Mesendoderm (in vitro differentiated cells): ENCODE measurements at regions not wholly inside any gene's neighbourhood (a gene's known extent, or its start where the extent isn't known, plus 50 kb on each side); places are given as distances from the start of the nearest gene placed in this dataset.

Source experiments
- DNase-seq: peaks from one replicate; pipeline ENCODE4 v3.0.0; 2013
- H2AK5ac ChIP-seq: 2 replicates; pipeline ENCODE4 v1.6.1; 2013; ENCODE audit warnings: low read length, inconsistent platforms
- H2BK120ac ChIP-seq: 2 replicates; pipeline ENCODE4 v1.6.1; 2013; ENCODE audit warnings: low read depth, mild to moderate bottlenecking, low read length, moderate library complexity, mixed read lengths
- H2BK15ac ChIP-seq: replicated peaks from 2 replicates; pipeline ENCODE4 v1.6.1; 2013; ENCODE audit warnings: low read depth, mild to moderate bottlenecking, moderate library complexity
- H2BK5ac ChIP-seq: 2 replicates; pipeline ENCODE4 v1.6.1; 2013; ENCODE audit warnings: low read length, inconsistent platforms
- H3K18ac ChIP-seq: 2 replicates; pipeline ENCODE4 v1.6.1; 2013; ENCODE audit warnings: mild to moderate bottlenecking, low read length, mixed read lengths
- H3K23ac ChIP-seq: one replicate; pipeline ENCODE4 v1.6.1; 2013; ENCODE audit warnings: low read length
- H3K27ac ChIP-seq: 2 replicates; pipeline ENCODE4 v1.5.1; 2013; ENCODE audit warnings: low read depth, mild to moderate bottlenecking, inconsistent platforms, low read length, moderate library complexity
- H3K27me3 ChIP-seq: 2 replicates; pipeline ENCODE4 v1.6.1; 2013; ENCODE audit warnings: low read length, control low read depth, mild to moderate bottlenecking, inconsistent platforms; ENCODE audit not compliant: insufficient read depth, poor library complexity
- H3K36me3 ChIP-seq: 2 replicates; pipeline ENCODE4 v1.6.1; 2013; ENCODE audit warnings: low read length, inconsistent platforms; ENCODE audit not compliant: control insufficient read depth, insufficient read depth
- H3K4ac ChIP-seq: one replicate; pipeline ENCODE4 v1.6.1; 2013; ENCODE audit warnings: low read depth, mild to moderate bottlenecking, low read length, moderate library complexity
- H3K4me1 ChIP-seq: 2 replicates; pipeline ENCODE4 v1.6.1; 2013; ENCODE audit warnings: low read depth, low read length, inconsistent platforms; ENCODE audit not compliant: control insufficient read depth
- H3K4me2 ChIP-seq: 2 replicates; pipeline ENCODE4 v1.6.1; 2013; ENCODE audit warnings: low read length
- H3K4me3 ChIP-seq: 2 replicates; pipeline ENCODE4 v1.5.1; 2013; ENCODE audit warnings: mild to moderate bottlenecking, low read length
- H3K56ac ChIP-seq: one replicate; pipeline ENCODE4 v1.6.1; 2013; ENCODE audit warnings: low read length
- H3K79me1 ChIP-seq: 2 replicates; pipeline ENCODE4 v1.6.1; 2013; ENCODE audit warnings: low read length, inconsistent platforms
- H3K79me2 ChIP-seq: 2 replicates; pipeline ENCODE4 v1.6.1; 2013; ENCODE audit warnings: mild to moderate bottlenecking, low read length; ENCODE audit not compliant: control insufficient read depth, insufficient read depth
- H3K9ac ChIP-seq: 2 replicates; pipeline ENCODE4 v1.6.1; 2013; ENCODE audit warnings: low read length, inconsistent platforms
- H4K5ac ChIP-seq: one replicate; pipeline ENCODE4 v1.6.1; 2013; ENCODE audit warnings: low read length
- H4K8ac ChIP-seq: one replicate; pipeline ENCODE4 v1.6.1; 2013; ENCODE audit warnings: low read depth, mild to moderate bottlenecking, control low read depth, low read length, moderate library complexity
- WGBS: extraction: QIAGEN DNeasy Blood & Tissue Kit; methylation state at CpG from one replicate; pipeline ENCODE4 v1.1.7; 2013; ENCODE audit warnings: low lambda C conversion rate, missing lambda C conversion rate; ENCODE audit not compliant: insufficient coverage; ENCODE audit errors: extremely low coverage; 5-methylcytosine and 5-hydroxymethylcytosine counted together

DNA sequence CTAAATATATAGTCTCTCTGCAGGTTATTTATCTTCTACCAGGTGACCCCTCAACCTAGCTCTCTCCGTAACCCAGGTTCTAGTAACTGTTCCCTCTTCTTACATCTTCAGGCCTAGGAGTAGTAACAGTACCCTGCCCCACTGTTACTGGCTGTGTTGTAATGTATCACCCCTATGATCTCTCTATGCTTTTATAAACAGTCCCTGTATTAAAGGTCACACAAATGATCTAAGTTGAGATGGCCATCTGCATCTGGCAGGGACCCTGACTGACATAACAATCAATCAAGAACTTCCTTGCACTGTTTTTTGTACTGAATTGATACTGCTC is 219.7 kb upstream of the STK17B start:
- Histone ChIP-seq H3K36me3 (no peaks in the 10 kb centered on the region), H3K9ac (no peak overlapping the region), H2BK120ac (no peak overlapping the region), H3K79me1 (no peaks in the 10 kb centered on the region), H3K18ac (no peak overlapping the region), H4K8ac (no peak overlapping the region), H3K79me2 (no peaks in the 10 kb centered on the region), H3K27me3 (no peaks in the 10 kb centered on the region), H3K56ac (no peak overlapping the region), H2BK15ac (no peak overlapping the region), H3K4me1 (no peaks in the 10 kb centered on the region), H3K23ac (no peak overlapping the region), H3K4me3 (no peak overlapping the region), H3K27ac (no peak overlapping the region), H4K5ac (no peak overlapping the region), H3K4me2 (no peak overlapping the region), H2AK5ac (no peak overlapping the region), H3K4ac (no peak overlapping the region), H2BK5ac (no peak overlapping the region)
- no peak for DNase-seq
- no CpG with 5 or more reads among the region's 1 CpG for WGBS

DNA sequence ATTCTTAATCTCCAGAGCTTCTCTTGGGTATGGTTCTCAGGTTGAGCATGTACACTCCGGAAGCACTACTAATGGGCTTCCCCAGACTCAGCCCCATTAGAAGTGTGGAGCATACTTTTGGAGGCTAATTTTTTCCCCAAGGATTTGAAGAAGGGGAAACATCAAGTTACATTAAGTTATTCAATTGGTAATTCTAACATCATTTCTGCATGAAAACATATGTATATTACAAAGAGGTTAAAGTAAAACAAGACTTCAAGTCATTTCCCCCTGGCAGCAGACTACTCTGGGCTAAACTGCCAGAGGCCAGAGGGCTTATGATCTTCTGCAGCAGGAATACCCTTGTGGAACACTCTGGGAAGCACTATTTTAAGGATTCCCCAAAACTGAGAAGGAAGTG is 227.7 kb upstream of the STK17B start:
- Histone ChIP-seq H3K4ac (no peak overlapping the region), H2BK5ac (no peak overlapping the region), H4K8ac (no peak overlapping the region), H3K4me3 (no peak overlapping the region), H3K23ac (no peak overlapping the region), H3K27ac (no peak overlapping the region), H3K4me1 (no peaks in the 10 kb centered on the region), H3K9ac (no peak overlapping the region), H3K79me1 (no peaks in the 10 kb centered on the region), H2AK5ac (no peak overlapping the region), H3K56ac (no peak overlapping the region), H3K27me3 (no peaks in the 10 kb centered on the region), H3K36me3 (no peaks in the 10 kb centered on the region), H3K79me2 (no peaks in the 10 kb centered on the region), H3K18ac (peak overlapping the region; percentile 84), H3K4me2 (no peak overlapping the region), H4K5ac (no peak overlapping the region), H2BK15ac (no peak overlapping the region), H2BK120ac (peak overlapping the region; percentile 88)
- no peak for DNase-seq
- WGBS = no CpG with 5 or more reads among the region's 1 CpG

DNA sequence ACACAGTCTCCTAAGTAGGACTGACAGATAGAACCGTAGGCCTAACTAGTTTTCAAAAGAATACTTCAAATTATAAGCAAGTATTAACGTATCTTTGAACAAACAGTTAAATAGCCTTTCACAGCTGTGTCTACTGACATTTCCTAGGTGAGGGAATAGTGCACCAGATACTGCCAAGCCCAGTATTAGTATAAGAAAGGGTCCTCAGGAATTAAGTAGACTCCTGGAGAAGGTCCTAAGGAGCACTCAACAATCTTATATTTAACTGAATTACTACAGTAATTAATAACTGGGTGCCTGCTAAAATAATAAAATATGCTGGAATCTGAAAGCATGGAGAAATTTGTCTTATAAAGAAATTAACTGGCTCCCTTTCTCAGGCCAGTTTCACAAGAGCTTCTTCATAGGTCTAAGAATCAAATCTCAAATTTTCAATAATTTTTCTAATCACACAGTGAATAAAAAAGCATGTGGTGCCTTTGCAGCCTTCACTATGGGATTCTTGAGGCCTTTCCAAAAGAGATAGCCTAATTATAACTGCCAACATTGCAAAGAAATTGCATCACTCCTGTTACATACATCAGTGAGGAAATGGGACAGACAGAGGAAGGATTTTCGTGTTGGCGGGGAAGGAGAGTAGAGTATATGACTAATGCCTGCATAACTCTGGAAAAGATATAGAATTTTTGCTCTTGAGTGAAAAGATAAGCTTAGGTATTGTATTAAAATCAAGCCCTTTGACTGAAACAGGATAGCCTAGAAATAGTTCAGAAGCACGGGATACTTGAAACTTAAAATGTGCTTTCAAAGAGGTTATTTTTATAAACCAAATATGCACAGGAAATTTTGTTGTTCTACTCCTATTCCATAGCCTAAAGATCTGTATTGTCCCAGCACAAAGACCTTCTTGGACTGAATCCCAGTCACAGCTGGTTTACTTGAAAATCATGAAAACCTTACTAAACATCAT is 228.6 kb upstream of the STK17B start:
- H3K18ac ChIP-seq = peak overlapping the region; percentile 84
- no peak overlapping the region for H3K4ac ChIP-seq
- H3K56ac ChIP-seq = no peak overlapping the region
- H4K5ac ChIP-seq = no peak overlapping the region
- no peaks in the 10 kb centered on the region for H3K27me3 ChIP-seq
- no peak overlapping the region for H4K8ac ChIP-seq
- peak; percentile 87 for DNase-seq
- H3K23ac ChIP-seq = no peak overlapping the region
- WGBS = no CpG with 5 or more reads among the region's 5 CpGs
- no peaks in the 10 kb centered on the region for H3K79me1 ChIP-seq
- no peak overlapping the region for H3K4me3 ChIP-seq
- no peak overlapping the region for H3K27ac ChIP-seq
- no peaks in the 10 kb centered on the region for H3K36me3 ChIP-seq
- peak overlapping the region; percentile 49 for H2BK5ac ChIP-seq
- no peak overlapping the region for H2AK5ac ChIP-seq
- H3K79me2 ChIP-seq = no peaks in the 10 kb centered on the region
- H2BK15ac ChIP-seq = no peak overlapping the region
- no peaks in the 10 kb centered on the region for H3K4me1 ChIP-seq
- H3K4me2 ChIP-seq = no peak overlapping the region
- peak overlapping the region; percentile 88 for H2BK120ac ChIP-seq
- H3K9ac ChIP-seq = no peak overlapping the region

DNA sequence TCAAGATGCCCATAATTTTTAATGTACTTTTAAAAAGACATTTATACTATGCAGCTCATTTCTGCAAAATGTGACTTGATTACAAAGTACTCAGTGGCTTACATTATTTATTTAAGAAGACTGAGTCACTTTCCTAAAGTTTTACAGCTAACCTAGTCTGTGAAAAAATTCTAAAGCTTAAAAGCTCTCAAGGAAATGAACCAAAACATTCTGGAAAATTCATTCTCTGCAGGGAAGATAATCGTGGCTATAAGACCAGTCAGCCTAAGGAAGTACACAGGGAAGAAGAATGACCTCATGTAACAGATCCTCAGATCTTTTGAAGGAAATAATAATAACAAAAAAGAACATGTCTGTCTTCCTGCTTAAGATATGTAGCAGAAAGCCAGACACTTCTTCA is 232.1 kb upstream of the STK17B start:
- H2BK5ac ChIP-seq = no peak overlapping the region
- H3K4me1 ChIP-seq = peaks cover 4% of the 10 kb centered on the region
- no peaks in the 10 kb centered on the region for H3K27me3 ChIP-seq
- no peak overlapping the region for H3K23ac ChIP-seq
- no peak overlapping the region for H4K8ac ChIP-seq
- DNase-seq = no peak
- H3K27ac ChIP-seq = no peak overlapping the region
- H2BK15ac ChIP-seq = peak overlapping the region; percentile 85
- no peaks in the 10 kb centered on the region for H3K79me2 ChIP-seq
- WGBS = no CpG with 5 or more reads among the region's 1 CpG
- H3K4me2 ChIP-seq = no peak overlapping the region
- H3K4ac ChIP-seq = no peak overlapping the region
- no peak overlapping the region for H3K4me3 ChIP-seq
- H3K9ac ChIP-seq = no peak overlapping the region
- H3K36me3 ChIP-seq = no peaks in the 10 kb centered on the region
- H4K5ac ChIP-seq = no peak overlapping the region
- H3K56ac ChIP-seq = no peak overlapping the region
- no peak overlapping the region for H2BK120ac ChIP-seq
- H3K79me1 ChIP-seq = no peaks in the 10 kb centered on the region
- no peak overlapping the region for H2AK5ac ChIP-seq
- H3K18ac ChIP-seq = no peak overlapping the region

DNA sequence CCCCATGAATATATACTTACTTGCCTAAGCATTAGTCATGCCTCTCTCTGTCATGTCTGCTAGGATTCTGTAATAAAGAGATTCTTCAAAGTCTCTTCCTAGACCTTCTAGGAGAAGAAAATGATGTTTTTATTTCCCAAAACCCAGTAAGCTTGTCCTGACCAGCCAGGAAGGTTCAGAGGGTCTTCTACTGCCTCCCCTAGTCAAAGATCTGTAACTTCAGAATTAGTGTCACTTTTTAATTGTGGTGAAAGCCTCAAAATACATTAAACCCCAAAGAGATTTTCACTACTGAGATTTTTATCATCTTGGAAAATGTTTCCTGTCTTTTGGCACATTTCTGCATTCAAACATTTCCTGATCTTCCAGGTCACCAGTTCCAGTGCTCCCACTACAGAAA is 232.9 kb upstream of the STK17B start:
- Histone ChIP-seq H3K56ac (no peak overlapping the region), H3K4ac (no peak overlapping the region), H3K23ac (no peak overlapping the region), H3K27ac (no peak overlapping the region), H3K4me3 (no peak overlapping the region), H3K9ac (no peak overlapping the region), H3K4me1 (peaks cover 4% of the 10 kb centered on the region), H4K8ac (no peak overlapping the region), H3K79me2 (no peaks in the 10 kb centered on the region), H4K5ac (no peak overlapping the region), H2BK5ac (no peak overlapping the region), H2BK120ac (no peak overlapping the region), H3K27me3 (no peaks in the 10 kb centered on the region), H3K79me1 (no peaks in the 10 kb centered on the region), H3K36me3 (no peaks in the 10 kb centered on the region), H2AK5ac (no peak overlapping the region), H3K4me2 (no peak overlapping the region), H2BK15ac (peak overlapping the region; percentile 85), H3K18ac (no peak overlapping the region)
- DNase-seq = no peak
